ENCODE measurements at regions not wholly inside any gene's neighbourhood (a gene's known extent, or its start where the extent isn't known, plus 50 kb on each side); places are given as distances from the start of the nearest gene placed in this dataset.

DNA sequence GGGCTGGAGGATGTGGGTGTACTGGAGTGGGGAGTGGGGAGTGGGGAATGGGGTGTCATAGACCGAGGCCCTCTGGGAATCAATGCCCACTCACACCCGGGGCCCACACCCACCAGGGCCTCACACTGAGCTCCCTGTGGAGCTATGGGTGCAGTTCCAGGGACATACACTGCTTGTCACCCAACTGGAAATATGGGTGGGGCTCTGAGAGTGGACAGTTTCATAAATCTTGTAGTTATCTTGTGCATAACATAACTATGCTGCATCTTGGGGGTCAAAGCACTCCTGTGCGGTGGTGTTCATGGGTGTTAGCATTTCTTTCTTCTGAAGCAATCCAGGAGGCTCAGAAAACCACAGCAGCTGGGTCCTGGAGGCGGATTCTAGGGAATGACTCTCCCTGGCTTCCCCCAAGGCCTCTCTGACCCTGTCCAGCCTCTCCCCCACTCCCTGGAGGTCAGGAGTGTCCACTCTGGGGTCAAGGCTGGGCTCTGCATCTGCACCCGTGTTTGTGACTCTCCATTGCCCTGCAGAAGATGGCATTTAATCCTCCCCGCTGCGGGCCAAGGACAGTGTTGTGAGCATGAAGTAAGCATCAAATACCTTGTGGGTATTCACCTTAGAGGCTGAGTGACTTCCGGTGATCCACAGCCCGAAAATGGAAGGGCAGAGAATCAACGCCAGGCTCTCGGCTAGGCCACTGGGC lies 172.5 kb downstream of the CTTN start:
- no peak for DNase-seq (ENCODE audit: low read depth)

DNA sequence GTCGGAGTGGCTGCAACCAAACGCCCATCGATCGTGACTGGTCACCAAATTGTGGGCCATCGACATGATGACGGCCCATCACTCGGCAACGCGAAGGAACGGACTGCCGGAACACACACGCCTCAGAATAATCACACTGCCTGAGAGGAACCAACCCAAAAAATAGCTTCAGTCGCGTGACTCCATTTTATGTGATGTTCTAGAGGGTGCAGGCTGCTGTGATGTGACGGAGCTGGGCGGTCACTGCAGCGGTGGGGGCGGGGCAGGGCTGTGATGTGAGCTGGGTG lies 174.6 kb downstream of the CTTN start:
- DNase-seq (ENCODE audit: low read depth): no peak

DNA sequence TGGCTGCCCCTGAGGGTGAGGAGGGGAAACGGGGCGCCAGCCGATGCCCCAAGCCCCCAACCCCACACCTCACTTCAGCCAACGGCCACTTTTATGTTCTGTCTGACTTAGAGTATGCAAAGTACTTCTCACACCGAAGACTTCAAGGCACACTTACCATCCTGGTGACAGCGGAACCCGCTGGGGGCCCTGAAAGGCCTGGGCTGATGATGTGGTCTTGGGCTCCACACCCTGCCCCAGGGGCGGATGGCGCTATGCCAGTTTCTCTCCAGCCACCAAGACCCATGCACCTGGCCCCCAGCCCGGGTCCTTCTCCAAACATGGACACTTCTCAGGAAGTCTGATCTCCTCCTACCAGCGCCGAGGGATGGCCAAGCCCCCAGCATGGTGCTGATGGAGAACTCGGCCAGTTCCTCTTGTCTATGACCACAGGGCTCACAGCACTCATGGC lies 175.4 kb downstream of the CTTN start:
- no peak for DNase-seq (ENCODE audit: low read depth)

DNA sequence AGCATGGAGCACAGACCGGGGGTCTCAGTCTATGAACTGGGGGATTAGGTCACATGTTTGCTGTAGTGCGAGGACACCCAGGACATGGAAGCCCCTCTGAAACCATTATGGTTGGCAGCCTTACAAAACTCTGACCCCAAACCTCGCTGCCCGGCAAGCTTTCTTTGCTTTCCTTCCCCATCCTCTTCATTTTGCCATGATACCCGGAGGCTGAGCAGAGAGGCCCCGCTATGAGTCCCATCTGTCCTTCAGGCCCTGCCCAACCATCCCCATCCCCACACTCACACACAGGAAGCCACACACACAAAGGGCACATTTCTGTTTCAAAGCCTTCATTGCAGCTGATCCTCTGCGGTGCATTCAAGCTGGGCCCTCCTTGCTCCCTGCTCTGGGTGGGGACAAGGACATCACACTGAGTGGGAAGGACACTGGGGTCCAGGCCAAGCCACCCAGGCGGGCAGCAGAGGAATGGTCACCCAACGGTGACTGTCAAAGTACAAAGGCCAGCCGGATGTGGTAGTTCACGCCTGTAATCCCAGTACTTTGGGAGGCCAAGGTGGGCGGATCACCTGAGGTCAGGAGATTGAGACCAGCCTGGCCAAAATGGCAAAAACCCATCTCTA lies 176.5 kb downstream of the CTTN start:
- DNase-seq (ENCODE audit: low read depth): no peak

DNA sequence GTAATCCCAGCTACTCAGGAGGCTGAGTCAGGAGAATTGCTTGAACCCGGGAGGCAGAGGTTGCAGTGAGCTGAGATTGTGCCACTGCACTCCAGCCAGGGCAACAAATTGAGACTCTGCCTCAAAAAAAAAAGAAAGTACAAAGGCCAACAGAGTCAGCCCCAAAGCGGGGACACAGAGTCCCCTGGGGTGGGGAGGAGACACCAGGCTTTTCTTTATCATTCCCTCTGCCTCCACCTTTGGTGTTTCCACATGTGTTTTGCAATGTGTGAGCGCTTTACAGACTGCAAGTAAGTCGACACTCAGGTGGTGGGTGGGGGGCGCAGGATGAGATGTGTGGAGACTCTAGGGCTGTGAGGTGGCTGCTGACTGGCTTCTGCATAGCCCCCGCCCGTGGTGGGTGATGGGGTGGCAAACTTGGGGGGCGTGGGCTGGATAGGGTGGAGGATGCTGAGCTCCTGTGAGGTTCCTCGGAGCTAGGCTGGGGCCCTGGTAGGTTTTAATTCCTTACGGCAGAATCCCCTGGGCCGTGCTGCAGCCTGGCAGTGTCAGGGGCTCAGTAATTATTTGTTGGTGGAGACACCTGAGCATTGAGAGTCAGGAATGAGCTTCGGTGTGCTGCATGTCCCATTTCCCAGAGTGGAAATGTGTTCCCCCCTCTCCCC lies 177.2 kb downstream of the CTTN start:
- no peak for DNase-seq (ENCODE audit: low read depth)

DNA sequence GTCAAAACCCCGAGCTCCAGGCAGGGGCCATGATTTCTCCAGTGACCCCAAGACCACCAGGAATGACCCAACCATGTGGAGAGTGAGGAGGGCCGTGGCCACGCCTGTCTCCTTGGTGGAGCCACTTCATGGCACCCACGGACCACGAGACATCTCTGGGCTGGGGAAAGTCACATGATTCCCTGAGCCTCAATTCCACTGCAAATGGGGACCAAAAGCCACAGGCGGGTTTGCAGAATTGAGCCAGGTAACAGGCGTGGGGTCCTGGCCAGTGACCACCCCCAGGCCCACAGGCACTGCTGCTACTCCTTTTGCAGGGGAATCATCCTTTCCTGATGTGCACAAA lies 178.9 kb downstream of the CTTN start:
- no peak for DNase-seq (ENCODE audit: low read depth)

DNA sequence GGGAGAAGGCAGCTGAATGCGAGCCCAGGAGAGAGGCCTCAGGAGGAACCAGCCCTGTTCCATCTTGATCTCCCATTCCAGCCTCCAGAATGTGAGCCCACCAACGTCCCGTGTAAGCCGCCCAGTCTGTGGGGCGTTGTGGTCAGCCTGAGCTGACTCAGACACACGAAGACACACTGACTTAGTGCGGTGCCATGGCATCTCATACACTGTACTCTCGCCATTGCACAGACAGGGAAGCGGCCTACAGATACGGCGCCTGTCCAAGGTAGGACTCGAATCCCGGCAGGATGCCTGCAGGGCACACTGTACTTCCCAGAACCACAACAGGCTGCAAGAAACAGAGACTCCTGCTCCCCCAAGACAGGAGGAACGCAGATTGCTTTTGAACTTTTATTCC lies 179.6 kb downstream of the CTTN start:
- DNase-seq (ENCODE audit: low read depth): no peak

DNA sequence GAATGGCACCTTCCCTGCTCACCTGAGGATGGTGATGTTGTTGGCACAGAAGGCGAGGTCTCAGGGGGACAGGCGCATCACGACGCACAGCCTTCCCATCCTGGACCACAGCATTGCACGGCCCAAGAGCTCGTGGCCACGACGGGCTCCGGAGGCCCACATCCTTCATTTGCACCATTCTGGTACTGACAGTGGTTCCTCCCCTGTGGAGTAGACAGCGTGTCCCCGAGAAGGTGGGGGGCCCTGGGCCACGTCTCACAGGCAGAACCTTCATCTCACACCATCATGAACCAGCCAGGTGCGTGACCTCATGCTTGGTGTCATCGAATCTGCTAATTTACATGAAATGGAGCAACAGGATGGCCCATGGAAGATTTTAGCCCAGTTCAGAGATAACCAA lies 180.0 kb downstream of the CTTN start:
- DNase-seq (ENCODE audit: low read depth): no peak

DNA sequence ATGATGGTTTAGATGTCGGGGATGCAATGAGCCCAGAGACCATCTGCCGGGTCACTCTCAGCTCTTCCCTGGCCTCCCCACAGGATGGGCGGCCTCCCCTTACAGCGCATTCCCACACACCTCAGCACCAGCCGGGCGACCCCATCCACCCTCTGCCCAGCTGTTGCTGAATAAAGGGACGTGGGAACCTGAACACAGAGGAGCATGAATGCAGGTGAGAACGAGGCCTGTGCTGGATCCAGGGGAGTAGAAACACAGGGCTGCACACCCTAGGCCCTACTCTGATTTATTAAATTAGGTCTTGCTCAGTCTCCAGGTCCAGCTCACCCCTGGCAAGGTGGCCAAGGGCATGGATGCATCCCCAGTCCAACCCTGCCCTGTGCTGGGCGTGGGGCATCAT lies 180.5 kb downstream of the CTTN start:
- no peak for DNase-seq (ENCODE audit: low read depth)

DNA sequence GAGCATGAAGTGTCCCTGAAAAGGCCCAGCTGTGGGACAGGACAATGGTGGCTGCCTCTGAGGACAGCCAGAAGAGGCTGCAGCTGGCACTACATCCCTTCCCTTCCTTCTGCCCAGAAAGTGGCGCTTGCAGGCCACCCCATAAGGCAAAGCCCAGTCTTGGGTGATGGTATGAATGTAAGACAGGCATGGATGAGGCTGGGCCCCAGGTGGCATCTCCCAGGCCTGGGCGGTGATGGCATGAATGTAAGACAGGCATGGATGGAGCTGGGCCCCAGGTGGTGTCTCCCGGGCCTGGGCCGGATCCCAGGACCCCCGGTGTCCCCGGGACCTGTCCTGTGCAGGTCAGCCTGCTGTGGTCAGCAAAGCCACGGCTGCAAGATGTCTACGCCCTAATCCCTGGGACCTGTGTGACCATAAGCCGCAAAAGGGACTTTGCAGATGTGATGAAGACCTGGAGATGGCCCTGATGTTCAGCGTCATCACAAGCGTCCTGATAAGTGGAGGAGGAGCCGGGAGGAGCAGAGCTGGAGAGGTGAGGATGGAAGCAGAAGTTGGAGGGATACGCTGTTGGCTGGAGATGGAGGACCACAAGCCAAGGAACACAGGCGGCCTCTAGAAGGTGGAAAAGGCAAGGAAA lies 181.1 kb downstream of the CTTN start:
- DNase-seq (ENCODE audit: low read depth): no peak

DNA sequence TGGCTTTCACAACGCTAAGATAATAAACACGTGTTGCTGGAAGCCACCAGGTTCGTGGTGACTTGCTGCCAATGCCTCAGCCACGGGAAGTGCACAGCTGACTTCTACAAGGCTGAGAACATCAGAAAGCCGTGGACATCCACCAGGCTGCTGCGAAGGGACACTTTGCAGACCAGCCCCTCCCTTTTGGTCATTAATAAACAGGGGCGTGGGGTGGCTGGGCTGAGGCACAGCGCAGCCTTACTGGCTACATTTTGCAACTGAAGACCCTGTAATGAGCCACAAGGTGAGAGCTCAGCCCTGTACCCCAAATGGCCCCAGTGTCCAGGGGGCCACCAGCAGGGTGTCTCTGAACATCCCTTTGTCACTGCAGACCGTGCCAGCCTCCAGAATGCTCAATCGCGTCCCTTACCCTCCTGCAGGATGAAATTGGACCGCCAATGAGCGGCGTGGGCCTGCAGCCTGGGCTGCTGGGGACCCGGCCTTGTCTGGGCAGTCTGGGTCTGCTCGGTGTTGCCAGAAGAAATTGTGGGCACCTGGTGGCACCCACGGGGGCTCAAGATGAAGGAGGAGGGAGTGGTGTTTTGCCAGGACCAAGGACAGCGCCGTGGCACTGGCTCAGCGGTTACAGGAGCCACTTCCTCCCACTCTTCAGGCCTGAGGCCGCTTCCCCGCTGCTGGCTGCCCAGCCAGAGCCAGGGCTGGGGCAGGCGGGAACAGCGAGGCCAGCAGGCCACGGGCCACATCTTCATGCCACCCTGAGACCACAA lies 181.9 kb downstream of the CTTN start:
- no peak for DNase-seq (ENCODE audit: low read depth)

DNA sequence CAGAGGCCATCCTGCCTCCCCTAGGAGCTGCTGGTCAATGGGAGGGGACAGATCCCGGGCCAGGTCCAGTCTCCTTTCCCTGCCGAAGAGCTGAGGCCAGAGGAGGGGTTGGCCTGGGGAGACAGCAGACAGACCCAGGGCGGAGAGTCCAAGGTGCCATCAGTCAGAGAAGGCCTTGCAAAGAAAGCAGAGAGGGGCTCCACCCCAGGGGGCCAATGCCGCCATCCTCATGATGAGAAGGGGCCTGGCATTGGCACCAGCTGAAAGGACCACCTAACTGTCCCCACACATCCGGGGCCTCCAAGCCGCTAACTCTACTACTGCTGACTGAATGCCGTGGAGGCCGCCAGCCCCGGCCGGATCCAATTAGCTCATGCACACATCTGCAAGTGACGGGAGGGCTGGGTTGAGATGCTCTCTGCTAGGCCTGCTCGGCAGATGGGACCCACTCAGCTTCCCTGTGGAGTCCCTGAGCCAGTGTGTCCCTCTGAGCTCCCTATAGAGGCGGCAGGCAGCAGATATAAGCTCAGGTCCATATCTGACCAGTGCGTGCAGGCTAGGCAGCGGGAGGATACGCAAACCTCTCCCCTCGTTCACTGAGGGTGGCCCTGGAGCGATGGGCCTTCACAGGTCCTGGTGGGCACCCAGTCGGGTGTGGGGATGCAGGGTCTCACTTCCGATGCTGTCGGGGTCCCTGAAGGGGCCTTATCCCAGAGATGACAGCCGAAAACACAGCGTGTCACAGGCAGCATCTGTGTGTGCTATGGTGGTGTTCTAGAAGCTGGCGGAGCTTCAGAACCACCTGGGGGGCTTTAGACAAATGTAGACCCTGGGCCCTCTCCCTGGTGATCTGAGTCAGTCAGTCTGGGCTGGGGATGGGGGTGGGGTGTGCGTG lies 183.9 kb downstream of the CTTN start:
- DNase-seq (ENCODE audit: low read depth): no peak

DNA sequence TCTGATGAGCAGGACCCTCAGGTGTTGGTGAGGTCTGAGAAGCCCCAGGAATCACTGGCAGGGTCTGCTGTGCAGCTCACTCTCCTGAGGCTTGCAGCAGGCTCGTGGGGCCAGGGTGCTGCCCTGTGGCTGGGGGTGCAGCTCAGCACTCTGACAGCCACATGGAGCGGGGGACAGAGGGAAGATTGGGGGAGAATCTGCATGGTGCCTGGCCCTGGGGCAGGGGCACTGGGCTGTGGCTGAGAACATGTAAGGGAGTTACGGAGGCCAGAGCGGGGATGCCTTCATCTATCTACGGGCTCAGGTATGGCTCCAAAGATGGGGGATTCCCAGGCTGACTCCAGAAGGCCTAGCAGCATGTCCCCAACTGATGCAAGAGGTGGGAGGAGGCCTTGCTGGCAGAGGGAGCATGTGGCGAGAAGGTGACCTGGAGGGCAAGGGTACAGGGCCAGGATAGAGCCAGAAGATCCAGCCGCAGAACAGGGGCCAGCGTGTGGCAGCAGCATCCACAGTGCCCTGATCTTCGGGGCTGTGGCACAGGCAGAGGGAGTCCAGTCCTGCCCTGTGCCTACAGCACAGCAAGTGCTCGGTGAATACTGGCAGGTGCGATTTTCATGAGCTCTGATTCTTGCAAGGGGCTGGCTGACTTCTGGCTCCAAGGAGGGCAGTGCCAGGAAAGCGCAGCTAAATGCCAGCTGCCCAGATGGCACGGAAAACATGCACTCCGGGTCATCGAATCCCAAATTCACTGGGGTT lies 184.7 kb downstream of the CTTN start:
- no peak for DNase-seq (ENCODE audit: low read depth)

DNA sequence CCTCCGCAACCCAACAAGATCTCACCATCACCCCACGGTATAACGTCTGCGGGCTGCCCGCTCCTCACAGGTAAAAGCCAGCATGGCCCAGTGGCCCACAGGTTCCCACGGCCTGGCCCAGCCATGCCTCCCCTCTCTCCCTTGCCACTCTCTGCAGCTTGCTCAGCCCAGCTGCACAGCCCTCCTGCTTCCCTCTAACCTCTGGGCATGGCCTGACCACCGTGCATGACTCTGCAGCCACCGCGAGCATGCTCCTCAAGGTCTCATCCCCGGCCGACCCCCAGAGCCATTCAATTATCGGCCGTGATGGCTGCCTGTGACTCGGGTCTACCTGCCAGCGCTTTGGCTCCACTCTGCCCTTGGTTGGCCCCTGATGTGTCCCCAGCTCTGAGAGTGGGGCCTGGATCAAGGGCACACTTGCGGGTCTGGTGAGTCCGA lies 185.5 kb downstream of the CTTN start:
- DNase-seq (ENCODE audit: low read depth): no peak

DNA sequence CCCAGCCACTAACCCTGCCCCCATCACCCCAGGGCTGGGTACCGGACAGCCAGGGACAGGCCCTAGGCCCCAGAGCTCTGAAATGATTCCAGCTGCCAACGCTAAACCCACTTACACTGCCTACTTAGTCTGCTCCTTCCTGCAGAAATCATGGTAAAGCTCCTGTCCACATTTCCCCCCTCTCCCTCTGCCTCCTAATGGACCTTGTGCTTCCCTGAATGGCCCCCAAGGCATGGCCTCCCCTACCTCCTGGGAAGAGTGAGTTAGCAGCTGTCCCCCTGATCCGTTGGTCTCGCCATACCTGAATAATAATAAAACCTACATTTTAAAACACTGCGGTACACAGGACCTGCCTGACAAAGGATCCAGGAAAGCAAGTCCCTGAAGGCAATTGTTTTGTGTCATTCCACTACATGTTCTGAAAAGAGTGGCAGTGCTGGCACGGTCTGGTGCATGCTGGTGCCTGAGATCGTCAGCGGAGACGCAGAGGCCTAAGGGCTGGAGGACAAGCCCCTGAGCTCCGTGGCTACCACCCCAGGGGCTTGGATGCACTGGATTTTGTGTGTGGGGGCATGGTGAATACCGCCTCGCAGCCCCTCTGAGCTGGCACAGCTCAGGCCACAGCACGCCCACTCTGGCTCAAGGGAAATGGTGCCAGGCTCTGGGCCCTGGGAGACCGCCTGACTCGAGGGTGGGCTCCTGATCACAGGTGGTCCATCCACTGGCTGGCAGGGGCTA lies 186.3 kb downstream of the CTTN start:
- DNase-seq (ENCODE audit: low read depth): no peak

DNA sequence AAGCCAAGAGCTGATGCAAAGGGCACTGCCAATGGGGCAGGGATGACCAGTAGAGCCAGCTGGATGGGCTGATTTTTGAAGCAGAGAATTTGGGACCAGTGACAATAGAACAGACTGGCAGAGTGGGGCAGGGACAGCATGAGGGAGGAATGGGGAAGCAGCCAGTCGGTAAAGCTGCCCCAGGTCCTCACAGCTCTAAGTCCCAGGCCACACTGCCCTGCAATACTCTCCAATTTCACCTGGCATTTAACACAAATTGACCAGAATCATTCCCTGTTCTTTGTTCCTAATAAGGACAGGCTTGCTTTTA lies 186.9 kb downstream of the CTTN start:
- no peak for DNase-seq (ENCODE audit: low read depth)

DNA sequence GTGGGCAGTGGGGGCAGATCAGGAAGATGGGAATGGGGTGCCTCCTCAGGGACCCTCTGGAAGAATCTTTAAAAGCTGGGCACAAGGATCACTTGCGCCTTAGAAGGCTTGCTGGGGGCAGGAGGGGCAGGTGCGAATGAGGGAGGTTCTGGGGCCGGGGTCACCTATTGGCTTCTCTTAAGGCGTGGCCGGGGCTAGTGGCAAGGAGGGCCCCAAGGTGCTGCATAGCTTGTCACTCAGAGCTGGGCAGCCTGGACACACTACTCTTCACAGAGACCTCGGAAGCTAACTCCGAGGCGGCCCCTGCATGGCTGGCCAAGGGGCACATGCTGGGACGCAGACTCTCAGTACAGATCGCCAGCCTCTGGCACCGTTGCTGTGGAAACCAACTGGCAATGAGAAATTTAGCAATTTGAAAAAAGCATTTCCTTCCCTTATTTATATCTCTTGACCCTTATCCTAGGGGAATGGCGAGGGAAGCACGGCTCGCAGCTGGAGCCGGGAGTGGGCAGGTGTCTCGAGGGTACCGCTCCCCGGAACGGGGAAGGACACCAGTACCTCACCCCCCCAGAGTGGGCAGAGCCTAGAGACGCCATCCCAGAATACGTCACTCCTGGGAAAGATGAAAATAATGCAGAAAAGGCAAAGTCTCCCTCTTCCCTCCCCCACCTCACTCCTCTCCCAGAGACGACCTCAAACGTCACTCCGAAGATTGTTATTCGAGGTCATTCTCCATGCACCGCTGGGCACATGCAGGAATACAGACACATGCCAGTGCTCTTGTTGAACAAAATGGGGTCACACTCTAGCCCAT lies 188.1 kb downstream of the CTTN start:
- no peak for DNase-seq (ENCODE audit: low read depth)

DNA sequence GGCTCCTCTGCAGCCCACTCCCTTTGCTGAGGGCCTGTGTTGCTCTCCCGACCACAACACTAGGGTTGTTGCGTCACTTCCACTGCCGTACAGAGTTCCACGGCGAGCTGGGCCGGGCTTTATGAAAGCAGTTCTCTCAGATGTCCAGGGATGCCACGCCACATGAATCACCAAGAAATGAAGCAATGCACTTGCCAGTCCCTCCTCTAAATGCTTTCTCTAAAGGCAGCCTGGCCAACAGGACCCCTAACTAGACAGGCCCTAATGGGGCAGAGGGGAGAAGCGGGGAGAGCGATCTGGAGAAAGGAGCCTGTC lies 188.7 kb downstream of the CTTN start:
- DNase-seq (ENCODE audit: low read depth): no peak

DNA sequence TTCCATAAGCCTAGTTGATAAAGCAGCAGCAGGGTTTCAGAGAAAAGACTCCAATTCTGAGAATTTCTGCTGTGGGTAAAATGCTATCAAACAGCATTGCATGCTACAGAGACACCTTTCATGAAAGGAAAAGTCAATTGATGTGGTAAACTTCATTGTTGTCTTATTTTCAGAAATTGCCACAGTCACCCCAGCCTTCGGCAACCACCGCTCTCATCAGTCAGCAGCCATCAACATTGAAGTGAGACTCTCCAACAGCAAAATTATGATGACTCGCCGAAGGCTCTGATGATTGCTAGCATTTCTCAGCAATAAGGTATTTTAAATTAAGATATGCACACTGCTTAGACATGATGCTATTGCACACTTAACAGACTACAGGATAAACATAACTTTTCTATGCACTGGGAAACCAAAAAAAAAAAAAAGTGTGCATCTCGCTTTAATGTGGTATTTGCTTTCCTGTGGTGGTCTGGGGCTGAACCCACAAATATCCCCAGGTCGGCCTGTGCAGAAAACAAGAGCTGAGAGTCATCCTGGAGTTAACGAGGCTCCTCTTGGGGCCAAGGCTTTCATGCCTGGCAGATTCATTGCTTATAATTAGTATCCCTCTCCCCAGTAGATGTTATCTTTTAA lies 192.1 kb downstream of the CTTN start:
- no peak for DNase-seq (ENCODE audit: low read depth)
